MM.1S (cell line): ENCODE measurements at regions not wholly inside any gene's neighbourhood (a gene's known extent, or its start where the extent isn't known, plus 50 kb on each side); places are given as distances from the start of the nearest gene placed in this dataset.

Experiments used
- CTCF ChIP-seq: fragments of 300-600 bp; sonication (generic); IDR thresholded peaks from 2 replicates; pipeline ENCODE4 v1.5.1; 2016; ENCODE audit warnings: antibody characterized with exemption, low read length, mixed read lengths
- EZH2 ChIP-seq: fragments of 300-600 bp; sonication (generic); optimal IDR thresholded peaks from 2 replicates; pipeline ENCODE3; 2017; ENCODE audit warnings: low read depth, mild to moderate bottlenecking, antibody characterized with exemption, low read length, mixed read lengths
- EZH2phosphoT487 ChIP-seq: fragments of 300-600 bp; sonication (generic); IDR thresholded peaks from 2 replicates; pipeline ENCODE4 v1.6.1; 2018; ENCODE audit warnings: antibody characterized with exemption, low read length

GRCh38 chr2:224272237-224272910, 129.5 kb downstream of the FAM124B start:
- TF ChIP-seq CTCF (no peak), EZH2 (no peak), EZH2phosphoT487 (no peak)
